GM21447 (cell line): ENCODE measurements at regions not wholly inside any gene's neighbourhood (a gene's known extent, or its start where the extent isn't known, plus 50 kb on each side); places are given as distances from the start of the nearest gene placed in this dataset.

Source experiments
- ATAC-seq: cut with Tn5 transposase; IDR thresholded peaks from one replicate; pipeline ENCODE4 v1.9.1; 2021; ENCODE audit not compliant: unreplicated experiment

DNA sequence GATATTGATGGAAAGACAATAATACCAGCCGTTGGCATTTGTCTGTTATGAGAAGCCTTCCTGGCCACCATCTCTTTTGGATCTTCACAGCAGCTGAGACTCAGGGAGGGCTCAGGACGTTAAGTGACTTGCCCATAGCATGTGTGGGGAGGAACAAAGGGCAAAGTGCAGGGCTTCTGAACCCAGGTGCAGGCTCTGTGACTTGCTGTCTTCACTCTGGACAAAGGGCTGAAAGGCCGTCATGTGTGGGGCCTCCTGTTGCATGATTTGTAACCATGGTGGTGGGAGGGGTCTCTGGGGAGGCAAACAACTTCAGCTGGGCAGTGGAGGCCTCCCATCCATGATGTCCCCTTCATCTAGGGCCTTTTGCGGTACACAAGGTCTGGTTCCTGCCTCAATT is 65.5 kb upstream of the SIX2 start:
- ATAC-seq: no peak

DNA sequence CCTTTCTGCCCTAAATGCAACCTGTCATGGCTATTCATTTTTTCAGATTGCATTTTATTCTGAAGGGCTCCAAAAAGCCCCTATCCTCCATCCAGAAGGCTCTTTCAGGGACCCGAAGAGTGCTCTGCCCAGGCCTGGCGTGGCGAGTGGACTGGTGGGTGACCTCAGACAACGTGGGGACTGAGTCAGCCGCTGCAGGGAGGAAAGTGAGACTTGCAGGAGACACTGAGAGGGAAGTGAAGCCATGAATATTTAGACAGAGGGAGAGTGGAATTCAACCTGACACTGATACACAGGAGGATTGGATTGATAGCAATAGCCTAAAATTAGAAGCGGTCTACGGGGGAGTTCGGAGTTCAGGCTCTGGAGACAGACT is 63.6 kb upstream of the SIX2 start:
- ATAC-seq: no peak

DNA sequence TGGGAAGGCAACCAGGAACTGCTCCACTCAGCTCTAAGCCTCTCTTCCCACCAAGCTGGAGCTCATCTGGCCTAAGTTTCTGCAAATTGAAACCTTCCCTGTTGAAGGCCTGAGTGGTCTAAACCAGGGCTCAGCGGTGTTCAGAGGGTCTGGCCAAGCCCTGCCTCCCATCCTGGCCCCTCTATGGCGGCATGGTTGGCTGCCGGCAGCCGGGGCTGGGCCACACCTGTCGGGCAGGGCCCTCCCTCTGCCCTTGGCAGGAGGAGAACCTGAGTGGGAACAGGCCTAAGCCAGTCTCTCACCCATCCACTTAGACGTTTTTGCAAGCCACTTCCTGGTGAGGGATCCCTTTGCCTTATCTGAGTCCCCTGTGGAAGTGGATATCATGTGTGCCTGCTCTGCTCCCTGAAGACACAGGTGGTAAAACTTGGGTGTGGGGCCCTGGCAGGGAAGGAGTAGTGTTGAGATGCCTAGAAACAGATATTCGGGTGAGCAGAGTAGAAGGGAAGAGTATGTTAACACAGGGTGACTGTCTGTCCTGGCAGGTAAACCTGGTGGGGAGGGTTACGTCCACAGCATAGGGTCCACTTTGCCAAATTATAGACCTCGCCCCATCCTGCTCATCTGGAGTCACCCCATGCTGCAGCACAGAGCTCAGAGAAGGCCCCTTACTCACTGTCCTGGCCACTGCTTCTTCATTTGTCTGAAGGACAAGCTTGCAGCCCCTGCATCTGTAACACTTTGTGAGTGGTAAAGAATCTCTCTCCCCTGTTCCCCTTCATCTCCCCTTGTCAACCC is 63.0 kb upstream of the SIX2 start:
- no peak for ATAC-seq

- no peak for ATAC-seq
Measured at GRCh38 chr2:45070113-45070652, 60.9 kb upstream of the SIX2 start.

DNA sequence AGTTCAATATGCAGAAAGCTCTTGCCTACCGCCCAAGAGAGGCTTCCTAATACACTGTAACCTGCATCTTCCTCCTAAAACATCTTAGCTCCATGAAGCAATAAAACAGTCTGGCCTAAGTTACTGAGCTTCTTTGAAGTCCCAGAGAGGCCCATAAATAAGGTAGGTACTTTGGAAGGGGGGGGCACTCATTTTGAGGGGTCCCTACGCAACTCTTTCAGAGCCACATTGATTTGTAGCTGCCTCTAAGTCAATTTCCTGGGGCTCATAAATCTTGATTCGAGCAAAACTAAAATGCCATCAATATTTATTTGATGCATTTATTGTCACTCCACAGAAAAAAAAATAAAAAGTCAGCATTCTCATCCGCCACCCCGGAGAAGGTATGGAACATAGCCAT is 60.4 kb upstream of the SIX2 start:
- ATAC-seq: no peak

DNA sequence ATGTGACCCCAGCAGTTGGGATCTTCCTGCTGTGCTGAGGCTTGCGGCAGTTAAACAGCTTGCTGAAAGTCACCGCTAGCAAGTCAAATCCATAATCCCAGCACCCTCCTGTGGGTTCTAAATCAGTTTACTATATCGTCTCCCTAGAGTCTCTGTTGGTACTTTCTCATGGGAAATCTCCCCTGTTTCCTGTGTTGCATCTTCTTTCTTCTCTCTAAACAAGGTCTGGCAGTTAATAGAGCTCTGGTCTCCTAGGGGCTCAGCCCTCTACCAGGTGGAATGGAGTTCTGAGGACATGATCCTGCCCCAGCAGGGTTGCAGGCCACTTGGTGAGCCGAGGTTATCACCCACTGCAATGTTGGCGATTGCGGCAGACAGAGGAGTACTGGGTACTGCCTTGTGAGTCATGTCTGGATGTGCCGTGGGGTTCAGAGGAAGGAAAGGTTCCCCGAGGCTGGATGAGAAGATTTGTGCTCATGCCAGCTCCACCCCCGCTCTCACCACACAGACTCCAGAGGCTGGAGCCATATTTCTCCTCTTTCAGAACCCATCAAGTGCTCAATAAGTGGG is 59.4 kb upstream of the SIX2 start:
- no peak for ATAC-seq

DNA sequence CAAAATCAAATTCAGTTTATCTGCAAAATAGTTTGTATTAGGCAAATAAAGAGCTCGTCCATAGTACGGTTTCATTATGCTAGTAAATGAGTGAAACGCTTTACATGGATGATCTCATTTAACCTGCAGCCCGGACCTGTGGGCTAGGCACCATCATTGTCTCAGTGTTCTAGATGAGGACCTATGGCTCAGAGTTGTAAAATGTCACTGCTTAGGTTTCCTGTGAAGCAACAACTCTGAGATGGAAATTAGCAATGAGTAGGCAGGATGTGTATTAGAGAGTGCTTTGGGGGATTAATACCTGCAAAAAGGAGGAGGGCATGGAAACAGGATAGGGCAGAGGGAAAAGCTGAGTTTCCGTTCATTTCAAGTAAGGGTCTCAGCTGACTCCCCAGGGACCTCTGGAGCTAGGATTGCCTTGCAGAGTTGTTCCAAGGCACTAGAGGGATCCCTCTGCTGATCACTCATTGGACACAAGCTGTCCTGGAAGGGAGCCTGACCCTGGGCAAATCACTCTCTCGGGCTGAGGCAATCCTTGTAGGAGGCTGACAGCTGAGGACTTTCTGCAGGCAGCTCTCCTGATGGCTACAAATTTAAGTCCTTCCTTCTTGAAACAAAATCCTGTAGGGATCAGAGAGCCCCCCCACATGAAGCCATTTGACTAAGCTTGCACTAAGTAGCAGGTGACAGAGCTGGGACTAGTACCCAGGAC is 58.8 kb upstream of the SIX2 start:
- ATAC-seq: no peak
